ENCODE measurements at regions not wholly inside any gene's neighbourhood (a gene's known extent, or its start where the extent isn't known, plus 50 kb on each side); places are given as distances from the start of the nearest gene placed in this dataset.

DNA sequence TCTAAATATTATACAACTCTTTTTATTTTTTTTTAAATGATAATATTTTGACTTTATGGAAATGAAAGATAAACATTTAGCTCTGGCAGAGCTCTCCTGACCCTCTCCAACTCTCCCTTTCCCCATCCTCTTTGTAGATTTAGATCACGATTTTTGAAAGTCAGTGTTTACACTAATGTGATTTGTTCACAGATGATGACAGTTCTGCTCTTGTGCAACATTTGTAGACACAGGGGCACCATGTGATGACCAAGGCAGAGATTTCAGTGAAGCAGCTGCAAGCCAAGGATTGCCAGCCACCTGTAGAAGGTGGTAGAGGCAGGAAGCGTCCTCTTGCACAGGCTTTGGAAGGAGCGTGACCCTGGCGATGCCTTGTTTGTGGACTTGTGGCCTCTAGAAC is 483.2 kb downstream of the QKI start:
- TF ChIP-seq RAD21 (conservative IDR thresholded peaks at IDR 0.05) (no peak), EP300 (conservative IDR thresholded peaks at IDR 0.05; ENCODE audit: poor library complexity, severe bottlenecking) (no peak), POLR2AphosphoS5 (IDR thresholded peaks at IDR 0.05) (no peak), SMC3 (conservative IDR thresholded peaks at IDR 0.05; ENCODE audit: poor library complexity) (no peak), REST (IDR thresholded peaks at IDR 0.05; ENCODE audit: borderline replicate concordance) (no peak), TAF1 (IDR thresholded peaks at IDR 0.05; ENCODE audit: low read depth) (no peak), MXI1 (conservative IDR thresholded peaks at IDR 0.05; ENCODE audit: poor library complexity, severe bottlenecking) (no peak)
- TF ChIP-seq, protein P1, sequence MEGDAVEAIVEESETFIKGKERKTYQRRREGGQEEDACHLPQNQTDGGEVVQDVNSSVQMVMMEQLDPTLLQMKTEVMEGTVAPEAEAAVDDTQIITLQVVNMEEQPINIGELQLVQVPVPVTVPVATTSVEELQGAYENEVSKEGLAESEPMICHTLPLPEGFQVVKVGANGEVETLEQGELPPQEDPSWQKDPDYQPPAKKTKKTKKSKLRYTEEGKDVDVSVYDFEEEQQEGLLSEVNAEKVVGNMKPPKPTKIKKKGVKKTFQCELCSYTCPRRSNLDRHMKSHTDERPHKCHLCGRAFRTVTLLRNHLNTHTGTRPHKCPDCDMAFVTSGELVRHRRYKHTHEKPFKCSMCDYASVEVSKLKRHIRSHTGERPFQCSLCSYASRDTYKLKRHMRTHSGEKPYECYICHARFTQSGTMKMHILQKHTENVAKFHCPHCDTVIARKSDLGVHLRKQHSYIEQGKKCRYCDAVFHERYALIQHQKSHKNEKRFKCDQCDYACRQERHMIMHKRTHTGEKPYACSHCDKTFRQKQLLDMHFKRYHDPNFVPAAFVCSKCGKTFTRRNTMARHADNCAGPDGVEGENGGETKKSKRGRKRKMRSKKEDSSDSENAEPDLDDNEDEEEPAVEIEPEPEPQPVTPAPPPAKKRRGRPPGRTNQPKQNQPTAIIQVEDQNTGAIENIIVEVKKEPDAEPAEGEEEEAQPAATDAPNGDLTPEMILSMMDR (IDR thresholded peaks at IDR 0.05; ENCODE audit: poor library complexity, severe bottlenecking): no peak

All from neural cell (in vitro differentiated cells).